ENCODE measurements at regions not wholly inside any gene's neighbourhood (a gene's known extent, or its start where the extent isn't known, plus 50 kb on each side); places are given as distances from the start of the nearest gene placed in this dataset.
"Not testable (repeated sequence)": the region's sequence is repeated elsewhere in the genome, so short reads cannot be mapped to it uniquely, and the experiment has no call there.

GRCh38 chr12:131466932-131467331 lies 244.0 kb upstream of the SFSWAP start:
- Histone ChIP-seq H3K9me3 (peaks cover 0 to 8% (median 1%) of the 10 kb centered on the region in 4 donors), H3K4me3 (no peak overlapping the region), H3K27ac (no peak overlapping the region), H3K27me3 (peaks cover 0 to 24% (median 0%) of the 10 kb centered on the region in 3 donors), H3K36me3 (no peaks in the 10 kb centered on the region), H3K4me1 (no peaks in the 10 kb centered on the region)
- no peak for DNase-seq
- intact Hi-C loops (cut with DNase I), result no loop called here
- TF ChIP-seq POLR2AphosphoS5 (IDR thresholded peaks at IDR 0.05) (no peak), EP300 (IDR thresholded peaks at IDR 0.05) (no peak), POLR2A (IDR thresholded peaks at IDR 0.05) (no peak), CTCF (IDR thresholded peaks at IDR 0.05) (no peak)
- 87 to 90% methylated on average over 4 of the region's 4 CpGs for WGBS, 2 donors

- H3K27me3 ChIP-seq, result peaks cover 0 to 23% (median 0%) of the 10 kb centered on the region in 3 donors
- H3K9me3 ChIP-seq, result peaks cover 0 to 8% (median 1%) of the 10 kb centered on the region in 4 donors
- no peak overlapping the region for H3K27ac ChIP-seq
- intact Hi-C loops (cut with DNase I), result no loop called here
- no peak for DNase-seq
- H3K4me1 ChIP-seq, result no peaks in the 10 kb centered on the region
- H3K36me3 ChIP-seq, result no peaks in the 10 kb centered on the region
- TF ChIP-seq POLR2AphosphoS5 (IDR thresholded peaks at IDR 0.05) (no peak), EP300 (IDR thresholded peaks at IDR 0.05) (no peak), POLR2A (IDR thresholded peaks at IDR 0.05) (no peak), CTCF (IDR thresholded peaks at IDR 0.05) (no peak)
- no peak overlapping the region for H3K4me3 ChIP-seq
- WGBS, 2 donors, result 87 to 92% methylated on average over 5 of the region's 5 CpGs
These were observed 242.7 kb upstream of the SFSWAP start for GRCh38 chr12:131468206-131468605.

- H3K36me3 ChIP-seq; H3K4me3 ChIP-seq; H3K9me3 ChIP-seq; H3K4me1 ChIP-seq; DNase-seq; intact Hi-C loops (cut with DNase I); H3K27ac ChIP-seq: not testable (repeated sequence)
- peaks cover 0 to 26% (median 0%) of the 10 kb centered on the region in 3 donors for H3K27me3 ChIP-seq
- 85 to 90% methylated on average over 3 to 8 of the region's 10 CpGs for WGBS, 2 donors
These were observed 240.9 kb upstream of the SFSWAP start for GRCh38 chr12:131469945-131470344.

- intact Hi-C loops (cut with DNase I), result no loop called here
These were observed 239.5 kb upstream of the SFSWAP start for GRCh38 chr12:131471271-131471905.

More at GRCh38 chr12:131471271-131471905, 239.5 kb upstream of the SFSWAP start:
- Histone ChIP-seq H3K4me1 (no peaks in the 10 kb centered on the region), H3K4me3 (no peak overlapping the region), H3K27ac (no peak overlapping the region), H3K36me3 (no peaks in the 10 kb centered on the region), H3K9me3 (peaks cover 0 to 6% (median 1%) of the 10 kb centered on the region in 4 donors), H3K27me3 (peaks cover 0 to 26% (median 0%) of the 10 kb centered on the region in 3 donors)
- TF ChIP-seq EP300 (IDR thresholded peaks at IDR 0.05) (no peak), POLR2AphosphoS5 (IDR thresholded peaks at IDR 0.05) (no peak), CTCF (IDR thresholded peaks at IDR 0.05) (no peak), POLR2A (IDR thresholded peaks at IDR 0.05) (no peak)
- no peak for DNase-seq
- 38 to 63% methylated on average over 20 of the region's 20 CpGs for WGBS, 2 donors
